HCT116 (cell line): ENCODE measurements at regions not wholly inside any gene's neighbourhood (a gene's known extent, or its start where the extent isn't known, plus 50 kb on each side); places are given as distances from the start of the nearest gene placed in this dataset.

ENCODE experiments used
- ATAC-seq: fragments of 200-7000 bp; cut with Tn5 transposase; 2 replicates; pipeline ENCODE4 v1.9.1; 2020; ENCODE audit warnings: mild to moderate bottlenecking, moderate library complexity
- BruUV-seq: library from RNA; stranded (reverse); fragments of 400-500 nt; replicated peaks from 2 replicates; lab custom pipeline; 2021; lab: Mats Ljungman, UMichigan
- CTCF ChIA-PET: fragments of 300-600 bp; sonication (Branson Sonifier 250); formaldehyde crosslinking; loops from one replicate; lab custom pipeline; 2021; ENCODE audit warnings: antibody characterized with exemption; lab: Charles Lee
- POLR2A ChIA-PET: fragments of 300-600, 350-600 bp; sonication (Branson Sonifier 250); formaldehyde crosslinking; loops from one replicate; lab custom pipeline; 2021; ENCODE audit warnings: antibody characterized with exemption; lab: Charles Lee
- RAD21 ChIA-PET, 2 experiments: fragments of 300-600 bp; sonication (Branson Sonifier 250); formaldehyde crosslinking; loops; one replicate each; lab custom pipeline; 2023; ENCODE audit warnings: low total read pairs in 2 of 2; ENCODE audit not compliant: uncharacterized antibody in 2 of 2, unreplicated experiment in 2 of 2, low non-redundant PET in 1 of 2; lab: Charles Lee
- DNase-seq: peaks from one replicate; pipeline ENCODE4 v3.0.0-alpha.2; 2010; ENCODE audit warnings: low read depth, low spot score
- H2AFZ ChIP-seq: fragments of 200-600 bp; shearing (Covaris generic), sonication (generic); 2 replicates; pipeline ENCODE4 v1.6.1; 2017; ENCODE audit warnings: low read depth, mixed run types, mixed read lengths, antibody characterized with exemption, low read length; ENCODE audit not compliant: poor library complexity, severe bottlenecking
- H3K27ac ChIP-seq: 2 replicates; pipeline ENCODE4 v1.5.1; 2012; ENCODE audit warnings: low read depth, low read length
- H3K27me3 ChIP-seq: fragments of 200-600 bp; sonication (generic); 2 replicates; pipeline ENCODE4 v1.6.1; 2016; ENCODE audit warnings: mixed run types, low read length, mixed read lengths; ENCODE audit not compliant: insufficient read depth
- H3K36me3 ChIP-seq, 2 experiments: fragments of 200-500 bp in 1 of 2; fragments of 200-600 bp in 1 of 2; sonication (Bioruptor generic) in 1 of 2; sonication (generic) in 1 of 2; 2 replicates each; pipeline versions ENCODE4 v1.5.1 to v1.6.1; 2014 to 2016; ENCODE audit warnings: low read length in 2 of 2, inconsistent platforms in 1 of 2, mixed read lengths in 1 of 2, mixed run types in 1 of 2; ENCODE audit not compliant: insufficient read depth in 2 of 2, control insufficient read depth in 1 of 2
- H3K4me1 ChIP-seq, 2 experiments: fragments of 200-600 bp in 1 of 2; sonication (generic) in 1 of 2; 2 replicates each; pipeline versions ENCODE4 v1.5.1 to v1.6.1; 2012 to 2017; ENCODE audit warnings: low read length in 2 of 2, inconsistent platforms in 1 of 2, mild to moderate bottlenecking in 1 of 2, mixed read lengths in 1 of 2, mixed run types in 1 of 2, moderate library complexity in 1 of 2; ENCODE audit not compliant: insufficient read depth in 2 of 2, control insufficient read depth in 1 of 2
- H3K4me2 ChIP-seq: fragments of 200-600 bp; sonication (generic); 2 replicates; pipeline ENCODE4 v1.6.1; 2017; ENCODE audit warnings: mixed run types, low read length, mixed read lengths
- H3K4me3 ChIP-seq, 2 experiments: fragments of 200-600 bp in 1 of 2; sonication (generic) in 1 of 2; replicated peaks in 1 of 2; 2 replicates each; pipeline ENCODE4 v1.5.1; 2011 to 2016; ENCODE audit warnings: low read length in 2 of 2, control low read depth in 1 of 2, low read depth in 1 of 2, mild to moderate bottlenecking in 1 of 2, mixed read lengths in 1 of 2, mixed run types in 1 of 2
- H3K79me2 ChIP-seq: fragments of 200-600 bp; sonication (generic); 2 replicates; pipeline ENCODE4 v1.6.1; 2017; ENCODE audit warnings: mild to moderate bottlenecking, mixed run types, low read length, moderate library complexity, mixed read lengths; ENCODE audit not compliant: insufficient read depth
- H3K9ac ChIP-seq: fragments of 200-600 bp; sonication (generic); 2 replicates; pipeline ENCODE4 v1.6.1; 2016; ENCODE audit warnings: low read length, mixed read lengths
- H3K9me2 ChIP-seq: fragments of 200-600 bp; sonication (generic), shearing (Covaris generic); 2 replicates; pipeline ENCODE4 v1.6.1; 2017; ENCODE audit warnings: mixed run types, mild to moderate bottlenecking, moderate library complexity; ENCODE audit not compliant: insufficient read depth
- H3K9me3 ChIP-seq, 2 experiments: fragments of 200-500 bp in 1 of 2; fragments of 200-600 bp in 1 of 2; sonication (Bioruptor generic) in 1 of 2; sonication (generic) in 1 of 2; 2 replicates each; pipeline ENCODE4 v1.6.1; 2014 to 2017; ENCODE audit warnings: low read length in 2 of 2, mixed read lengths in 2 of 2, inconsistent platforms in 1 of 2, low read depth in 1 of 2, mild to moderate bottlenecking in 1 of 2, mixed run types in 1 of 2, moderate library complexity in 1 of 2; ENCODE audit not compliant: control insufficient read depth in 1 of 2, insufficient read depth in 1 of 2
- H4K20me1 ChIP-seq: fragments of 200-600 bp; sonication (generic), shearing (Covaris generic); 2 replicates; pipeline ENCODE4 v1.6.1; 2017; ENCODE audit warnings: mixed run types, mild to moderate bottlenecking, moderate library complexity; ENCODE audit not compliant: insufficient read depth
- ATF3 ChIP-seq: IDR thresholded peaks from 2 replicates; pipeline ENCODE4 v1.6.1; 2012
- CBX3 ChIP-seq: IDR thresholded peaks from 2 replicates; pipeline ENCODE4 v1.6.1; 2012; ENCODE audit warnings: low read depth
- CTCF ChIP-seq, 3 experiments: fragments of 200-600 bp in 1 of 3; sonication (generic) in 1 of 3; IDR thresholded peaks in 2 of 3; conservative IDR thresholded peaks in 1 of 3; 2 replicates each; pipeline ENCODE4 v1.5.1; 2012 to 2017; ENCODE audit warnings: low read depth in 2 of 3, low read length in 2 of 3, antibody characterized with exemption in 1 of 3, borderline replicate concordance in 1 of 3, control low read depth in 1 of 3, mild to moderate bottlenecking in 1 of 3, mixed read lengths in 1 of 3, mixed run types in 1 of 3, moderate library complexity in 1 of 3; ENCODE audit not compliant: insufficient read depth in 1 of 3
- EGR1 ChIP-seq: IDR thresholded peaks from 2 replicates; pipeline ENCODE4 v1.6.1; 2012; ENCODE audit warnings: low read depth
- EZH2 ChIP-seq: fragments of 200-600 bp; sonication (generic); IDR thresholded peaks from 2 replicates; pipeline ENCODE4 v1.6.1; 2017; ENCODE audit warnings: antibody characterized with exemption, mixed run types
- EZH2phosphoT487 ChIP-seq: fragments of 200-600 bp; IDR thresholded peaks from 2 replicates; pipeline ENCODE4 v1.6.1; 2018; ENCODE audit warnings: antibody characterized with exemption, borderline replicate concordance
- MAX ChIP-seq: IDR thresholded peaks from 2 replicates; pipeline ENCODE4 v1.6.1; 2012
- POLR2A ChIP-seq: IDR thresholded peaks from 2 replicates; pipeline ENCODE4 v1.7.0; 2011; ENCODE audit warnings: borderline replicate concordance; ENCODE audit not compliant: insufficient read depth, insufficient read length; ENCODE audit errors: extremely low read depth
- POLR2AphosphoS5 ChIP-seq: IDR thresholded peaks from 2 replicates; pipeline ENCODE4 v1.6.1; 2011; ENCODE audit warnings: mild to moderate bottlenecking, low read depth, low read length, moderate library complexity
- RAD21 ChIP-seq: IDR thresholded peaks from 2 replicates; pipeline ENCODE4 v1.6.1; 2012; ENCODE audit warnings: low read depth, mild to moderate bottlenecking
- SIN3A ChIP-seq: IDR thresholded peaks from 2 replicates; pipeline ENCODE4 v1.6.1; 2012; ENCODE audit warnings: low read depth
- SRF ChIP-seq: IDR thresholded peaks from 2 replicates; pipeline ENCODE4 v1.6.1; 2012; ENCODE audit warnings: low read depth
- ZBTB33 ChIP-seq: IDR thresholded peaks from 2 replicates; pipeline ENCODE4 v1.6.1; 2011; ENCODE audit warnings: mild to moderate bottlenecking, low read length, moderate library complexity; ENCODE audit not compliant: insufficient replicate concordance; ENCODE audit errors: extremely low read depth
- ZNF274 ChIP-seq: fragments of 200-500 bp; sonication (Bioruptor generic); IDR thresholded peaks from 2 replicates; pipeline ENCODE4 v1.6.1; 2014; ENCODE audit warnings: mild to moderate bottlenecking, low read depth, low read length, inconsistent platforms
- intact Hi-C: fragments of 100-400 bp; cut with micrococcal nuclease; formaldehyde crosslinking; loops from 2 replicates; pipeline ENCODE4 v1.10.0; 2022

- no peak for DNase-seq
- no peaks in the 10 kb centered on the region for H3K79me2 ChIP-seq
- RAD21 ChIA-PET, result no interaction called here
- H2AFZ ChIP-seq, result no peak overlapping the region
- no peaks in the 10 kb centered on the region for H3K36me3 ChIP-seq
- no peaks in the 10 kb centered on the region for H3K9me3 ChIP-seq
- no peak overlapping the region for H3K4me3 ChIP-seq
- intact Hi-C loops, result loop anchor here (5.0 to 10.0 kb wide), 2 partner anchors 1320 to 1557 kb away; no protein-coding TSS in a partner anchor
- H4K20me1 ChIP-seq, result no peaks in the 10 kb centered on the region
- TF ChIP-seq MAX (no peak), SRF (no peak), ZNF274 (no peak), ATF3 (no peak), EZH2 (no peak), SIN3A (no peak), POLR2A (no peak), ZBTB33 (no peak), RAD21 (no peak), CTCF (IDR thresholded peaks at IDR 0.05 in 2 of 3, conservative IDR thresholded peaks at IDR 0.05 in 1 of 3; ENCODE audit: borderline replicate concordance in 1 of 3, insufficient read depth in 1 of 3, low read depth in 2 of 3, low read length in 2 of 3) (no peak), CBX3 (no peak), EZH2phosphoT487 (no peak), POLR2AphosphoS5 (no peak), EGR1 (no peak)
- TF ChIP-seq, all 23 proteins: peak for 0
- H3K4me1 ChIP-seq, result no peaks in the 10 kb centered on the region
- no TSS peak for BruUV-seq
- no peak for ATAC-seq
- ChIA-PET CTCF (interaction anchor here (1.3 kb wide), 1 partner anchor 26 kb away, joined by 6 read pairs; no protein-coding TSS in a partner anchor), POLR2A (no interaction called here)
- no peak overlapping the region for H3K4me2 ChIP-seq
- no peaks in the 10 kb centered on the region for H3K27me3 ChIP-seq
- no peak overlapping the region for H3K27ac ChIP-seq
- H3K9ac ChIP-seq, result no peak overlapping the region
- no peaks in the 10 kb centered on the region for H3K9me2 ChIP-seq
Observed at GRCh38 chr2:163157411-163157810, 318.8 kb upstream of the KCNH7 start.
